AG10803 (cell line): ENCODE measurements at regions not wholly inside any gene's neighbourhood (a gene's known extent, or its start where the extent isn't known, plus 50 kb on each side); places are given as distances from the start of the nearest gene placed in this dataset.
A peak's percentile ranks its signal among the peaks of the same experiment; 100 is the strongest.

Experiments
- DNase-seq: peaks from one replicate; pipeline ENCODE4 v3.0.0; 2010; ENCODE audit warnings: low read depth
- H3K4me3 ChIP-seq: 2 replicates; pipeline ENCODE4 v1.5.1; 2011; ENCODE audit warnings: mild to moderate bottlenecking, low read length, control low read depth
- TF ChIP-seq, protein P1 (sequence below): conservative IDR thresholded peaks from 2 replicates; pipeline ENCODE4 v1.5.1; 2011; ENCODE audit warnings: mild to moderate bottlenecking, low read length, control low read depth, inconsistent platforms

DNA sequence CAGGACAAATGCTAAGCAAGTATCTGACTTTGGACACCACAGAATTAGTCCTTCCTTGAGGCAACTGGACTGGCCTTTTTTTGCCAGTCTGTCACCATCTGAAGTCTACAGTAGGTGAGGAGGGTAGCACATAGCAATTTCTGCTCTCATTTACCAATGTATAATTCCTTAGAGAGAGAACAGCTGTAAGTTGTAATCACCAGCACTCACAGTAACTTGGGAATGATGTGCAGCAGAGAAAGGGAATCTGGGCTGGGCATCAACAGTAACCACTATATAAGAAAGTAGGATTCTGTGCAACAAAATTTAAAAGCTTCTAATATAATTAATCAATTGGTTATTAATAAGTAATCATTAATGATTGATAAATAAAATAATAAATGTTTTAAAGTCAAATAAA, 86.3 kb upstream of the FAT3 start:
- TF ChIP-seq, protein P1, sequence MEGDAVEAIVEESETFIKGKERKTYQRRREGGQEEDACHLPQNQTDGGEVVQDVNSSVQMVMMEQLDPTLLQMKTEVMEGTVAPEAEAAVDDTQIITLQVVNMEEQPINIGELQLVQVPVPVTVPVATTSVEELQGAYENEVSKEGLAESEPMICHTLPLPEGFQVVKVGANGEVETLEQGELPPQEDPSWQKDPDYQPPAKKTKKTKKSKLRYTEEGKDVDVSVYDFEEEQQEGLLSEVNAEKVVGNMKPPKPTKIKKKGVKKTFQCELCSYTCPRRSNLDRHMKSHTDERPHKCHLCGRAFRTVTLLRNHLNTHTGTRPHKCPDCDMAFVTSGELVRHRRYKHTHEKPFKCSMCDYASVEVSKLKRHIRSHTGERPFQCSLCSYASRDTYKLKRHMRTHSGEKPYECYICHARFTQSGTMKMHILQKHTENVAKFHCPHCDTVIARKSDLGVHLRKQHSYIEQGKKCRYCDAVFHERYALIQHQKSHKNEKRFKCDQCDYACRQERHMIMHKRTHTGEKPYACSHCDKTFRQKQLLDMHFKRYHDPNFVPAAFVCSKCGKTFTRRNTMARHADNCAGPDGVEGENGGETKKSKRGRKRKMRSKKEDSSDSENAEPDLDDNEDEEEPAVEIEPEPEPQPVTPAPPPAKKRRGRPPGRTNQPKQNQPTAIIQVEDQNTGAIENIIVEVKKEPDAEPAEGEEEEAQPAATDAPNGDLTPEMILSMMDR = no peak
- no peak for DNase-seq
- H3K4me3 ChIP-seq = no peak overlapping the region

DNA sequence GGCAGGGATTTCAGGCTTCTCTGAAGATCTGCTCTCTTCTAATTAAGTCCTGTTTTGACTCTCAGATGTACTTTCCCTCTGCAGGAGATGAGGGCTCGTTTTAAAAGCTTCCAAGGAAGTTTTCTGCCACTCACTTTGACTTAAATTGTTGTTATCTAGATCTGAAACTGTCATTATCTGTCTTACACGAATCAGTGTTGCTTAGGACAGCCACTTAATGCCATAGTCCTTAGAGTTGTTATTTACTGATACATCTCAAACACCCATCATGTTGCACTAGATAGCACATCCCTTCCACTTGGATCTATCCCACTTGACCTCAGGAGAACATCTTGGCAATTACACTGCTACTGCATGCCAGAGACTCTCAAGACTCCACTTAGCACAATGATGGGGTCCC, 86.9 kb upstream of the FAT3 start:
- DNase-seq = no peak
- TF ChIP-seq, protein P1 = no peak
- H3K4me3 ChIP-seq = no peak overlapping the region

DNA sequence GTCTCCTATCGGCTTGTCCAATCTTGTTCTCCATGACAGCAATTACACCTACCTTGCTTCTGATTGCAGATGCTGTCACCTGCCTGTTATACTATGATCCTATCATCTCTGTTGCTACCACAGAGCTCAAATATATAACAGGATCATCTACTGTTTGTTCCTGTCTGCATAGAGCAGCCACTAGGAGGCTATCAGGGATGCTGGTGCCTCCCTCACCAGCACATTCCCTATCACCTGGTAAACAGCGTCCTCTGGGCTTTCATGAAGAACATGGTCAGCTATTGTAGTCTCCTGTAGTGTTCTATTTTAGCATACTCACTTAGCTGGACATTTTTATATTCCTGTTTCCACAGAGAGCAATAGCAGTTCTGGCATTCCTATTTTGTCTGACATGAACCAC, 87.8 kb upstream of the FAT3 start:
- DNase-seq = no peak
- no peak overlapping the region for H3K4me3 ChIP-seq
- TF ChIP-seq, protein P1 = no peak; the same call in 1 of the 2 replicates

DNA sequence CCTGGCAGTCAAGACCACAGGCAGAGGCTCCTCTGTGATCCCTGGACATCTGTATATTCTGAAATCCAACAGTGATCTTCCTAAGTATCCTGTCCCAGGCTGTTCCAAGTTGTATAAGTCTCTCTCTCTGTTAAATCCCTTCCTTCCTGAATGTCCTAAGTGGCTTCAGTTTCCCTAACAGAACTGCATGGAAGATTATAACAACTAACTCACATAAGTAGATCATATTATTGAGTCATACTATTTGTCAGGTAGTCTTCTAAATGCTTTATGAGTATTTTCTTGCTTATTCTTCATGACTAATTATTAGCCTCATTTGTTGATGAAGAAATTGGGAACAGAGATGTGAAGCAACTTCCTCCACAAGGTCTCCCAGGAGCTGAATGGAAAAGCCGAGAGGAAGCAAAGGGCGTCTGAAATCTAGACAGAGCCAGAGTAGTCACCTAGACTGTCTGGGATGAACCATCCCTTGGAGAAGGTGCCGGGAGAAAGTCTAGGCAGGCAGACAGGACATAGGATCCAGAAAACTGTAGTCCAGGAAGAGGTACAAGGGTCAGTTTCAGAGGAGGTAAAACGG, 93.2 kb upstream of the FAT3 start:
- TF ChIP-seq, protein P1 = no peak
- DNase-seq = peak; percentile 66
- no peak overlapping the region for H3K4me3 ChIP-seq

DNA sequence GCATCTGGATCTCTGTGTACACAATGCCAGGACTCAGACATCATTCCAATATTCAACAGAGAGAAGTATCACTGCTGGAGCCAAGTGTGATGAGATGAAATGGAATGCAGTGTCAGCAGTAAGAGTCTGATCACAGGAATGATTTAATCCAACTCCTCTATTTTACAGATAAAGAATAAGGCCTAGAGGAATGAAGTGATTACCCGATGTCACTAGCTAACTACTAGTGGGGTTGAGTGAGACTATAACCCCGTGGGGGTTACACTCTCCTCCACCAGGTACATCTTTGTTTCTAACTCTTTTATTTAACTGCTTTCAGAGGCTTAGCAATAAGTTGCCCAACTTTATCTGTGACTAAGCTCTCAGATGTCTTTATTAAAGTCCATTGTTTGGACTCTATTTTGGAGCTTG, 94.2 kb upstream of the FAT3 start:
- peak; percentile 68 for DNase-seq
- TF ChIP-seq, protein P1 = no peak
- no peak overlapping the region for H3K4me3 ChIP-seq

DNA sequence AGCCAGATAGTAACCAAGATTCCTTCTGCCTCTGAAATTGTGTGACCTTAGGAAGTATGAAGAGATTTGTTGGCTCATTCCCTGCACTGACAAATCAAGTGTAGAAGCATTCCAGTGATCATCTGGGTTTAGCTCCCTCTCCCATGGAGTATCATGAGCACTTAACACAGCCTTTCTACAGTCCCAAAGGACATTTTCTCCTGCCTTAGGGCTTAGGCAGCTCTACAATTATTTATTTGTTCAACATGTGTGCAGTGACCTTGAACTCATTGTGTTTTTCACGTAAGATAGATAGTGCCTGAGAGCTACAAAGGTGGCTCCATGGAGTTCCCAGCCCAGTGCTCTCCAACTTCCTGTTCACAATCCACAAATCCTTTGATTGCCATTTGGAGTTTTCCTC, 94.8 kb upstream of the FAT3 start:
- no peak overlapping the region for H3K4me3 ChIP-seq
- peak; percentile 29 for DNase-seq
- TF ChIP-seq, protein P1 = no peak

DNA sequence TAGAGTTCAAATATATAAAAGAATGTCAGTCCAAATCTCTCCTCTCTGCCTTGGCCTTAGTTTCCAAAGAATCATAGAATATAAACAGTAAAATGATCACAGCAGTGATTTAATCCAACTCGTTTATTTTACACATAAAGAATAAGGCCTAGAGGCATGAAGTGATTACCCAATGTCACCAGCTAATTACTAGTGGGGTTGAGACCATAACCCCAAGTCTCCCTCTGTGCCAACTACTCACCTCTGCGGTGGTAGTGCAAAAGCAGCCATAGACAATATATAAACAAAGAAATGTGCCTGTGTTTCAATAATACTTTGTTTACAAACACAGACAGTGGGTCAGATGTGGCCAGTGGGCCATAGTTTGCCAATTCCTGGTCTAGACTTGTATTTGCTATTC, 96.6 kb upstream of the FAT3 start:
- TF ChIP-seq, protein P1 = no peak
- no peak for DNase-seq

More for the DNA sequence above, 96.6 kb upstream of the FAT3 start:
- no peak overlapping the region for H3K4me3 ChIP-seq
